ENCODE measurements at regions not wholly inside any gene's neighbourhood (a gene's known extent, or its start where the extent isn't known, plus 50 kb on each side); places are given as distances from the start of the nearest gene placed in this dataset.

- Mint-ChIP-seq H3K4me1 (no peaks in the 10 kb centered on the region), H3K4me3 (no peak overlapping the region), H3K9me3 (no peaks in the 10 kb centered on the region), H3K36me3 (no peaks in the 10 kb centered on the region), H3K27ac (no peak overlapping the region), H3K27me3 (ENCODE audit: low read depth in 3 of 3) (peaks cover 0 to 2% (median 2%) of the 10 kb centered on the region in 3 donors)
- no peak for DNase-seq
Observed at GRCh38 chr16:55040366-55041086, 109.9 kb downstream of the IRX5 start.

- Mint-ChIP-seq H3K27ac (no peak overlapping the region), H3K4me1 (no peaks in the 10 kb centered on the region), H3K9me3 (no peaks in the 10 kb centered on the region), H3K36me3 (no peaks in the 10 kb centered on the region), H3K4me3 (no peak overlapping the region), H3K27me3 (ENCODE audit: low read depth in 3 of 3) (peaks cover 2 to 4% (median 2%) of the 10 kb centered on the region in 3 donors)
- no peak for DNase-seq
Observed at GRCh38 chr16:55041540-55042234, 111.0 kb downstream of the IRX5 start.

DNA sequence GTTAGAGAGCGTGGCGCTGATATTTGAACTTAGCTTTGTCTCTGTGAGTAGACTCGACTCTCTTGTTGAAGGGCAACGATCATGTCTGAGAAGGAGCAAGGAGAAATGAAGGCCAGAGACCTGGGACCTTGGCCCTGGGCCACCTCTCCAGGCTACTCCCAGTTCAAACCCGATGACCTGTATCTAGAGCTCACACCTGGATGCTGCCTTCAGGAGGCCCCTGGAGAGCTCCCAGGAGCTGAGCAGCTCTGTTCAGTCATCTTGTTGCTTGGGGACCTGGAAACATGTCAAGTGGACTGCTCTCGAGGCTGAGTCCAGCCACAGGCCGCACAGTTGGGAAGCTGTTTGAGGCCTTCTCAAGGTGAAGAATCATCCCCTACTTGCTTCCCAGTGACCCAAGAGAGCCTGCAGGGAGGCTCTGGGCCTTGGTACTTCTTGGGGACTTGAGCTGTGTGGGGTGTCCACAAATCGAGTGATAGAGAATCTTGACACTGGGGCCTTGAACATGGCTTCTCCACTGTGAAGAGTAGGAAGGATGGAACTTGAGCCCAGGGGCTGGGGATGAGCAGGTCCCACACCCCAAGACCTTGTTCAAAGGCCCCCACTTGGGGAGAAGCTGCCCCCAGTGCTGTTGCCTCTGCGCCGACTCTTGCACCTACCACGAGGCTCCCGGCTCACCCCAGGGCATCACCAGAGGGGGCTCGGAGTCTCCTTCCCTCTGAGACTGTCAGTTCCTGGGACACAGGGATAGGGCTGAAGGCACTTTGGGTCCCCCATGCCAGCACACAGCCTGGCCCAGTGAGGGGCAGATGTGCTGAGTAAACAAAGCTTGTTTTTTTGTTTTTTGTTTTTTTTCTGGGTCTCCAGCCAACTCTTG lies 112.1 kb downstream of the IRX5 start:
- no peaks in the 10 kb centered on the region for H3K36me3 Mint-ChIP-seq
- no peak for DNase-seq
- H3K27ac Mint-ChIP-seq, result no peak overlapping the region
- no peak overlapping the region for H3K4me3 Mint-ChIP-seq
- no peaks in the 10 kb centered on the region for H3K4me1 Mint-ChIP-seq
- peaks cover 2 to 4% (median 4%) of the 10 kb centered on the region in 3 donors for H3K27me3 Mint-ChIP-seq (ENCODE audit: low read depth in 3 of 3)
- H3K9me3 Mint-ChIP-seq, result no peaks in the 10 kb centered on the region

GRCh38 chr16:55043499-55043898 lies 112.8 kb downstream of the IRX5 start:
- Mint-ChIP-seq H3K9me3 (no peaks in the 10 kb centered on the region), H3K27me3 (ENCODE audit: low read depth in 3 of 3) (peaks cover 2 to 4% (median 4%) of the 10 kb centered on the region in 3 donors), H3K36me3 (no peaks in the 10 kb centered on the region), H3K4me3 (no peak overlapping the region), H3K27ac (no peak overlapping the region), H3K4me1 (no peaks in the 10 kb centered on the region)
- no peak for DNase-seq

DNA sequence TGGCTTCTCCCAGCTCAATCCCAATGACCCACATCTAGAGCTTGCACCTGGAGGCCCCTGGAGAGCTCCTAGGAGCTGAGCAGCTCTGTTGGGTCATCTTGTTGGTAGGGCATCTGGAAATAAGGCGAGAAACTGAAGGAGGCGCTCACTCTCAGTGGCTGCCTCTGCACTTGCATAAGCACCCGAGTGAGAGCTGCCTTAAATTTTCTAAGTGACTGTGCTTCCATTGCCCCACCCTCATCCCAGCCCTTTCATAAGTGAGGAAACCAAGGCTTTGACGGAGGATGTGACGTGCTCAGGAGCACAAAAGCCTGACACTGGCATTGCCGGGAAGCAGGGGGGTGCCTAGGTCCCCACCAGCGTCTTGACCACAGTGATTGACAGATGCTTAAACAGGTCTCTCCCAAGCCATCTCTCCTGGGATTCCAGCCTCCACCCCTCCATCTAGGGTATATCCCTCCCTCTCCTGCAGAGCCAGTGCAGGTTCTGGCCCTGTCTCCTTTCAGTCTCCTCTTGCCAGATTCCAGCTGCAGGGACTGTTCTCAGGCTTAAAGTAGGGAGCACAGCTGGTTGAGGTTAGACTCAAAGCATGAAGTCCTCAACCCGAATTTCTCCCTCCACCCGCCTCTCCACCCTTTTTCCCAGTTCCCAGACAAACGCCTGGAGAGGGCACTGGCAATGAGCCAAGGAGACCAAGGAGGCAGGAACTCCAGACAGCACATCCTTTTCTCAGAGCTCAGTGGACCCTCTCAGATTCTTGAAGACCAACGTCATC lies 113.7 kb downstream of the IRX5 start:
- no peaks in the 10 kb centered on the region for H3K9me3 Mint-ChIP-seq
- no peaks in the 10 kb centered on the region for H3K4me1 Mint-ChIP-seq
- H3K27ac Mint-ChIP-seq, result no peak overlapping the region
- H3K4me3 Mint-ChIP-seq, result no peak overlapping the region
- H3K36me3 Mint-ChIP-seq, result no peaks in the 10 kb centered on the region
- no peak for DNase-seq
- peaks cover 2 to 4% (median 4%) of the 10 kb centered on the region in 3 donors for H3K27me3 Mint-ChIP-seq (ENCODE audit: low read depth in 3 of 3)

- H3K4me1 Mint-ChIP-seq, result no peaks in the 10 kb centered on the region
- no peak for DNase-seq
- H3K4me3 Mint-ChIP-seq, result no peak overlapping the region
- no peak overlapping the region for H3K27ac Mint-ChIP-seq
- no peaks in the 10 kb centered on the region for H3K9me3 Mint-ChIP-seq
- H3K27me3 Mint-ChIP-seq (ENCODE audit: low read depth in 3 of 3), result peaks cover 2 to 4% (median 4%) of the 10 kb centered on the region in 3 donors
- H3K36me3 Mint-ChIP-seq, result no peaks in the 10 kb centered on the region
Observed at GRCh38 chr16:55045329-55045728, 114.7 kb downstream of the IRX5 start.

- DNase-seq, result no peak
- Mint-ChIP-seq H3K36me3 (no peaks in the 10 kb centered on the region), H3K27me3 (ENCODE audit: low read depth in 3 of 3) (peaks cover 2 to 4% (median 4%) of the 10 kb centered on the region in 3 donors), H3K4me3 (no peak overlapping the region), H3K27ac (no peak overlapping the region), H3K9me3 (no peaks in the 10 kb centered on the region), H3K4me1 (no peaks in the 10 kb centered on the region)
Observed at GRCh38 chr16:55045756-55046460, 115.2 kb downstream of the IRX5 start.

GRCh38 chr16:55046513-55046912 lies 115.8 kb downstream of the IRX5 start:
- Mint-ChIP-seq H3K27me3 (ENCODE audit: low read depth in 3 of 3) (peaks cover 2 to 4% (median 4%) of the 10 kb centered on the region in 3 donors), H3K36me3 (no peaks in the 10 kb centered on the region), H3K4me3 (no peak overlapping the region), H3K4me1 (no peaks in the 10 kb centered on the region), H3K27ac (no peak overlapping the region), H3K9me3 (no peaks in the 10 kb centered on the region)
- DNase-seq, result no peak

GRCh38 chr16:55046916-55047315 lies 116.3 kb downstream of the IRX5 start:
- no peak overlapping the region for H3K4me3 Mint-ChIP-seq
- H3K4me1 Mint-ChIP-seq, result no peaks in the 10 kb centered on the region
- H3K27ac Mint-ChIP-seq, result no peak overlapping the region
- H3K9me3 Mint-ChIP-seq, result no peaks in the 10 kb centered on the region
- no peaks in the 10 kb centered on the region for H3K36me3 Mint-ChIP-seq
- H3K27me3 Mint-ChIP-seq (ENCODE audit: low read depth in 3 of 3), result peaks cover 2 to 4% (median 3%) of the 10 kb centered on the region in 3 donors
- no peak for DNase-seq

DNA sequence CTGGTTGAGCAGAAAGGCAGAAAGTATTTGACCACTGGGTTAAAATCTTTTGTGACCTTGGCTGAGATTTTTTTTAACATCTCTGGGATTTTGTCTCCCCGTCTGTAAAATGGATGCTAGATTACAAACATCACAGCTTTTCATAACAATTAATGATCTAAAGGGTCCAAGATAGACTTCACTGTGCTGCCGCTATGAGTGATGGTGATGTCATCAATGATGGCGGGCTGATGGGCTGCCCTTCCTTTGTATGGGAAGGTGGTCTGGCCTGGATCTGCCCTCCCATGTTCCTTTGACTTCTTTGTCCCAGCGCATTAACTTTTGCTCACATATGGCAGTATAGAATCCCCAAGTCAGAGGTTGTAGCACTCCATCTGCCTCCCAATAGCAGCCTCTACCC lies 116.7 kb downstream of the IRX5 start:
- H3K4me3 Mint-ChIP-seq, result no peak overlapping the region
- no peak for DNase-seq
- no peak overlapping the region for H3K27ac Mint-ChIP-seq
- H3K4me1 Mint-ChIP-seq, result no peaks in the 10 kb centered on the region
- H3K9me3 Mint-ChIP-seq, result no peaks in the 10 kb centered on the region
- H3K36me3 Mint-ChIP-seq, result no peaks in the 10 kb centered on the region
- H3K27me3 Mint-ChIP-seq (ENCODE audit: low read depth in 3 of 3), result peaks cover 2 to 4% (median 2%) of the 10 kb centered on the region in 3 donors

DNA sequence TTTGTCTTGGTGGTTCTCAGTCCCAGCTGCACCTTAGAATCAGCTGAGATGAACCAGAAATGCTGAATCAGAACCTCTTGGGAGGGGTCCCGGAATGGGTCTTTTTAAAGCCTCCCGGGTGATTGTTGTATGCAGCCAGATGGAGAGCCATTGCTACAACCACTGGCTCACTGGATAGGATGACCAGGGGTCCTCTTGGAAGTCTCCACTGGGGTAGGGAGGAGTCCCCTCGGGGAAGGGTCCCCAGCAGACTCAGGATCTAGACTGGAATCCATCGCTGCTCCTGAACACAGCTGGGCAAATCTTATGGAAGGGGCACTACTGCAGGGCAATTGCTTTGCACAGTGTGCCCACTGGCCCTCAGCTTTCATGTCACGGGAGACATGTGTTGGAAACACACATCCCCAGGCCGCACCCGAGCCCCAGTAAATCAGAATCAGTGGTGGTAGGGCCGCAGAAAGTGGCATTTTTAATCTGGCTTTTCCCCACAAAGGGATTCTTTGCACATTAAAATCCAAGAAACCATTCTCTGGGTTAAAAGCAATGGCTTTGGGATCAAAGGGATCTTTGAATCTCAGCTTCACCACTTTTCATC lies 117.3 kb downstream of the IRX5 start:
- Mint-ChIP-seq H3K36me3 (no peaks in the 10 kb centered on the region), H3K4me1 (no peaks in the 10 kb centered on the region), H3K27me3 (ENCODE audit: low read depth in 3 of 3) (peaks cover 2 to 4% (median 2%) of the 10 kb centered on the region in 3 donors), H3K4me3 (no peak overlapping the region), H3K9me3 (no peaks in the 10 kb centered on the region), H3K27ac (no peak overlapping the region)
- DNase-seq, result no peak

DNA sequence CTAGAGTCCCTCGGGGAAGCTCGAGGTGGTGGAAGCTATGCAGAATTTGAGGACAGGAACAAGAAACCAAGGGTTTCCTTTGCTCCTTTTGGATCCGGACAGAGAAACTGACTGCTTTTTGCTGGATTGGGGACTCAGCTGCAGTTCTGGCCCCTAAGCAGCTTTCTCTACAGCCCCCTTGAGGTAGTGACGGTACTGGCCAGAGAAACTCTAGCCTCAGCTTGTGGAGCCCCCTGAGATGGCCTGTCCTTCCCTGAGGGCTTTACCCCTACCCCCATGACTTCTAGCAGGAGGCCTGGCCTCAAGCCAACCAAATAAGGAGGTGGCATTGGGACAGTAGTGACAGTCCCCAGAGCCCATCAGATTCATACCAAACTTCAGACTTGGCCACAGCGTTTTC lies 118.1 kb downstream of the IRX5 start:
- Mint-ChIP-seq H3K9me3 (no peaks in the 10 kb centered on the region), H3K4me1 (no peaks in the 10 kb centered on the region), H3K27ac (no peak overlapping the region), H3K4me3 (no peak overlapping the region), H3K36me3 (no peaks in the 10 kb centered on the region), H3K27me3 (ENCODE audit: low read depth in 3 of 3) (peaks cover 2 to 4% (median 2%) of the 10 kb centered on the region in 3 donors)
- DNase-seq, result no peak

All from immature natural killer cell (primary cell).